ENCODE measurements at regions not wholly inside any gene's neighbourhood (a gene's known extent, or its start where the extent isn't known, plus 50 kb on each side); places are given as distances from the start of the nearest gene placed in this dataset.

- no peaks in the 10 kb centered on the region for H3K27me3 ChIP-seq
- H3K4me1 ChIP-seq (ENCODE audit: low read depth), result no peaks in the 10 kb centered on the region
- no peak overlapping the region for H3K4me3 ChIP-seq
- no peaks in the 10 kb centered on the region for H3K36me3 ChIP-seq
- H3K9me3 ChIP-seq (ENCODE audit: low read depth), result no peaks in the 10 kb centered on the region
- H3K27ac ChIP-seq, result no peak overlapping the region
- TF ChIP-seq CTCF (IDR thresholded peaks at IDR 0.05; ENCODE audit: low read depth, low read length), result no peak
- no peak for DNase-seq (ENCODE audit: low read depth in 1 of 2, low spot score in 1 of 2)
Measured at GRCh38 chrX:143800150-143800549, 79.6 kb upstream of the SPANXN2 start.

- DNase-seq (ENCODE audit: low read depth in 1 of 2, low spot score in 1 of 2), result peak; percentile 34 to 61
- peak; percentile 51 for TF ChIP-seq CTCF (IDR thresholded peaks at IDR 0.05; ENCODE audit: low read depth, low read length)
- H3K27ac ChIP-seq, result no peak overlapping the region
Measured at GRCh38 chrX:143788265-143788664, 67.7 kb upstream of the SPANXN2 start.

GRCh38 chrX:143787341-143787740 is 66.8 kb upstream of the SPANXN2 start:
- Histone ChIP-seq H3K4me3 (no peak overlapping the region), H3K9me3 (ENCODE audit: low read depth) (no peaks in the 10 kb centered on the region), H3K27me3 (no peaks in the 10 kb centered on the region), H3K4me1 (ENCODE audit: low read depth) (no peaks in the 10 kb centered on the region), H3K36me3 (no peaks in the 10 kb centered on the region), H3K27ac (no peak overlapping the region)
- no peak for TF ChIP-seq CTCF (IDR thresholded peaks at IDR 0.05; ENCODE audit: low read depth, low read length)
- DNase-seq (ENCODE audit: low read depth in 1 of 2, low spot score in 1 of 2), result no peak

More at GRCh38 chrX:143788265-143788664, 67.7 kb upstream of the SPANXN2 start:
- no peaks in the 10 kb centered on the region for H3K9me3 ChIP-seq (ENCODE audit: low read depth)
- H3K4me1 ChIP-seq (ENCODE audit: low read depth), result no peaks in the 10 kb centered on the region
- no peaks in the 10 kb centered on the region for H3K36me3 ChIP-seq
- H3K27me3 ChIP-seq, result no peaks in the 10 kb centered on the region
- H3K4me3 ChIP-seq, result no peak overlapping the region

- Histone ChIP-seq H3K27ac (no peak overlapping the region), H3K9me3 (ENCODE audit: low read depth) (no peaks in the 10 kb centered on the region), H3K4me1 (ENCODE audit: low read depth) (no peaks in the 10 kb centered on the region), H3K36me3 (no peaks in the 10 kb centered on the region), H3K4me3 (no peak overlapping the region), H3K27me3 (no peaks in the 10 kb centered on the region)
- DNase-seq (ENCODE audit: low read depth in 1 of 2, low spot score in 1 of 2), result peak in 1 of 2 donors; percentile 14
- TF ChIP-seq CTCF (IDR thresholded peaks at IDR 0.05; ENCODE audit: low read depth, low read length), result no peak
Measured at GRCh38 chrX:143781103-143781502, 60.6 kb upstream of the SPANXN2 start.
